Endothelial cell of hepatic sinusoid (primary cell): ENCODE measurements at regions not wholly inside any gene's neighbourhood (a gene's known extent, or its start where the extent isn't known, plus 50 kb on each side); places are given as distances from the start of the nearest gene placed in this dataset.

ENCODE experiments used
- in situ Hi-C: cut with HindIII; loops from 2 replicates; pipeline ENCODE4 v1.10.0; 2017; ENCODE audit warnings: low sequenced_read_pairs

DNA sequence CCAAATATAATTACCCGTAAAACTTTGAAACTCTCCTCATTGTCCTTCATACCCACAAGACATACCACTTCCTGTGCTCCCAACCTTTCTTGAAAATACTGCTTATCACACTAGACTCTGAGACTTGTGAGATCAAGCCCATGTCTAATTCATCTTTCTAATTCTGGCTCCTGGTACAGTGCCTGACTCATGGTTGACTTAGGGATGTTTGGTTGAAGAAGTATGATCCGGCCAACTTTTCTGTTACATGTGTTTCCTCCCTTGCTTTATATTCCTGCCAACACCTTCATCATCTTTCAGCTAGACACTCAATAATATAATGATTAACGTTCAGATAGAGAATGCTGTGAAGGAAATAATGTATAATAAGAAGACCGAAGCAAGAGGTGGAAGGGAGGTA, 58.2 kb downstream of the MEX3B start:
- in situ Hi-C loops = no loop called here

DNA sequence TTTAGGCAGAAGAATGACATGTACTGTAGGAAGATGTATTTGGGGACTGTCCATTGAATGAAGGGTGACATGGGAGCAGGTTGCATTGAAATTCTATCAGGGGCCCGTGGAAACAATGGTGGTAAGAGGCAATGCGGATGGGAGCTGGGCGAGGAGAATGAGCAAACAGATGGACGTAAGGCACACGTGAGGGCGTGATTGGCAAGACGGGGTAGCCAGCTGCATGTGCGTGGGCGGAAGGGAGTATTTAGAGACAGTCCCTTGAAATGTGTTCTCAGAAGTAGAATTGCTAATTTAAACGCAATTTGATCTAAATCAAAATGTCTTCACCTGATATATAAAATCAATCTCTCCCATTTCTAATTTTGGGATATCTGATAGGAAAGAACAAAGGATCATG, 62.3 kb downstream of the MEX3B start:
- in situ Hi-C loops = no loop called here

DNA sequence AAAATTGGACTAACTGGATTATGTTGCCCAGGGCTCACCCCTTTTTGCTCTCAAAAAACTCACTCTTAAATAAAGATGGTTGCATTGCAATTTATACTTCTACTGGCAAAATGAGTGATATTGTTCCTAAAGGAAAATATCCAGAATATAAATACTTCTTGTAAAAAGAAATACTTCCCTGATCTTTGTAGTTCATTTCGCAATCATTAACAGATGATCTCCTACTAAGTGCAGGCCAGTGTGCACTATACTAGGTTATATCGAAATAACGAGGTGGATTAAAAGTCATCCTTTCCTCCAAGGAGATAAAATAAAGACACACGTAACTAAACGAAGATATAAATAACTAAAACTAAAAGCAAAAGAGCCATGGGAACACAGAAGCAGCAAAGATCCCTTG, 63.0 kb downstream of the MEX3B start:
- in situ Hi-C loops = no loop called here

DNA sequence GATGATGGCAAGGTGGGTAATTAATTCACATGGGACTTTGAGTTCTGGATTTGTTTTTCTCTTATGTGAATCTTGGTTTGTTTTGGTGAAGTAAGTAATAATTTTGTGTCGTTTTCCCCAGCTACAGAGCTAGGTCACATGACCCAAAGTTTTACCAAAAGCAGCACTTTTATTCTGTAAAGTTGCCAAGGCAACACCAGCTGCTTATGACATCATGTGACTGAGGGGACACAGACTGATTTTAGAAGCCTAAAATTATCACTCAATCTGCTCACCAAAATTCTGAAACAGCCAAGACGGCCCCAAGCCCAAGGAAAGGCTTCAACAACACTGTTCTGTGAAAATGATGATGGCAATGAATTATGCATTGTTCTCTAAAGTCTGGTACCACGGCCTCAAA, 63.9 kb downstream of the MEX3B start:
- in situ Hi-C loops = no loop called here

DNA sequence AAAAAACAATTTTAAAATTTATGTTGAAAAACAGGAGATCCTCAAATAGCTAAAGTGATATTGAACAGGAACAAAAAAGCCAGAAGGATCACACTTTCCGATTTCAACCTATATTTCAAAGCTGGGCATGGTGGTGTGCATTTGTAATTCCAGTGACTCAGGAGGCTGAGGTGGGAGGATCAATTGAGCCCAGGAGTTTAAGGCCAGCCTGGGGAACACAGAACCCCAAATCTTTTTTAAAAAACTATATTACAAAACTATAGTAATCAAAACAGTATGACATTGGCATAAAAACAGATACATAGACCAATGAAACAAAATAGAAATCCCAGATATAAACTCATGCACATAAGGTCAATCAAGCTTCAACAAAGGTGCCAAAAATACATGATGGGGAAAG, 68.4 kb downstream of the MEX3B start:
- in situ Hi-C loops = no loop called here

DNA sequence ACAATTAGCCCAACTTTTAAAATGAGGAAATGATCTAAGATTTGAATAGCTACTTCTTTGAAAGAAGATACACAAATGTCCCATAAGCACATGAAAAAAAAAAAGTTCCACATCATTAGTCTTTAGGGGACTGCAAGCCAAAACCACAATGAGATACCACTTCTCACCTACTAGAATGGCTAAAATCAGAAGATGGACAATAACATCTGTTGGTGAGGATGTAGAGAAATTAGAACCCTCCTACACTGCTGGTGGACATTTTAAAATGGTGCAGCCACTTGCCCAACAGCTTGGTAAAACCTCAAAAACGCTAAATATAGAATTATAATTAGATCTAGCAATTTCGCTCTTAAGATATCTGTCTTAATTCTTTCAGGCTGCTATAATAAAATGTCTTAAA, 77.1 kb downstream of the MEX3B start:
- in situ Hi-C loops = loop anchor here (5.0 kb wide), 1 partner anchor 76 kb away; no protein-coding TSS in a partner anchor

DNA sequence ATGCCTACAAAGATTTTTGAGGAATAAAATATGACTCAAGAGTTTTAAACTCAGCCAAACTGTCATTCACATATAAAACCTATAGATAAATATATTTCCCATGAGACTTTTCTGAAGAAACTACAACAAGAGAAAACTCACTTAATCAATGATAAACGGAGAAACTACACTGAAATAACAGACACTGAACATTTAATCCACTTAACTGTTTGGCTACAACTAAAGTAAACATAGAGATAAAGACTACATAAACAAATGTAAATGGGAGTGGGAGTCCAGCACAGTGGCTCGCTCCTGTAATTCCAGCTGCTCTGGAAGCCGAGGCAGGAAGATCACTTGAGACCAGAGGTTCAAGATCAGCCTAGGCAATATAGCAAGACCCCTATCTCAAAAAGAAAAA, 79.2 kb downstream of the MEX3B start:
- in situ Hi-C loops = loop anchor here (5.0 kb wide), 1 partner anchor 74 kb away; no protein-coding TSS in a partner anchor

DNA sequence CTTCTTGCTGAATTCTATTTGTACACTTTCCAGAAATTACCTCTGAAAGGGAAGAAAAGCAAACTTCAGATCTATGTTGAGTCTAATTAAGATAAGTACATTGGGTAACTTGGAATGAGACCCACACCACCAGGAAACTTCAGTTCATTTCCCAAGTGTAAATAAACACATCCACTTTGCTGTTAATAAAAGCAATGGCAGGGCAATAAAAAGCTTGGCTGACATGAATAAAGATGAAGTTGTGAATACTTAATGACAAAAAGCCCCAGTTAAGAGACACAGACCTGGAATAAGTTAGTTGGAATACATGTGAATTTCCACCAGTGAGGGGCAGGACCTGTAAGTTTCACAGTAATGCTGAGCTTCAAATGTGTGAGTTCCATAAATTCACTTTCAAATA, 83.3 kb downstream of the MEX3B start:
- in situ Hi-C loops = no loop called here

DNA sequence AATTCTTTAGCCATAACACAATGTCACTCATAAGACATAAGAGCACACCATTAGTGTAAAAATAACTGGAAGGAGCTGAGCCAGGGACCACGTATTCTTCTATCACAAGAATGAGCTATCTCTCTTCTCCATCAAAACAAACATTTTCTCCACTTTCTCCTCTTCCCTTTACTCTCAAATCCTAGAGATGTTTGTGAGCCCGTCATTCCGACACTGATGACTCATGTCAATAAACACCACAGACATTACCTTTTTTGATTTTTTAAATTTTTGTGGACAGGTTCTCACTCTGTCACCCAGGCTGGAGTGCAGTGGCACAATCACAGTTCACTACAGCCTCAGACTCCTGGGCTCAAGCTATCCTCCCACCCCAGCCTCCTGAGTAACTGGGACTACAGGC, 86.6 kb downstream of the MEX3B start:
- in situ Hi-C loops = no loop called here

DNA sequence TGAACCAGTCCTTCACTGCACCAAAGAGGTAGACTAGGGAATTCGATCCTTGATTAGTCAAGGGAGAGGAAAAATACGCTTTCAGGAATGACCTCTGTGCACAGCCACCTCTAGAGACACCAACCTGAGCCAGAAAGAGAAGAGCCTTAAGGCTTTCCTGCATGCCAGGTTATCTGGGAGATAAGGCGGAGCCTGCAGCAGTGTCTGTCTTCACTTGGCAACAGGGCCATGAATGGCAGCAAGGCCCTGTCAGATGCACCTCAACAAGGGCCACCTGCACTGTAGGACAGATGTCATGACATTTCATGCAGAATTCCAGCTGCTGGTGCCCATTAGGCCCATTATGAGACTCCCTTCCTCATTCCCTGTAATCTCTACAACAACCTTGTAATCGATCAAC, 88.1 kb downstream of the MEX3B start:
- in situ Hi-C loops = no loop called here

DNA sequence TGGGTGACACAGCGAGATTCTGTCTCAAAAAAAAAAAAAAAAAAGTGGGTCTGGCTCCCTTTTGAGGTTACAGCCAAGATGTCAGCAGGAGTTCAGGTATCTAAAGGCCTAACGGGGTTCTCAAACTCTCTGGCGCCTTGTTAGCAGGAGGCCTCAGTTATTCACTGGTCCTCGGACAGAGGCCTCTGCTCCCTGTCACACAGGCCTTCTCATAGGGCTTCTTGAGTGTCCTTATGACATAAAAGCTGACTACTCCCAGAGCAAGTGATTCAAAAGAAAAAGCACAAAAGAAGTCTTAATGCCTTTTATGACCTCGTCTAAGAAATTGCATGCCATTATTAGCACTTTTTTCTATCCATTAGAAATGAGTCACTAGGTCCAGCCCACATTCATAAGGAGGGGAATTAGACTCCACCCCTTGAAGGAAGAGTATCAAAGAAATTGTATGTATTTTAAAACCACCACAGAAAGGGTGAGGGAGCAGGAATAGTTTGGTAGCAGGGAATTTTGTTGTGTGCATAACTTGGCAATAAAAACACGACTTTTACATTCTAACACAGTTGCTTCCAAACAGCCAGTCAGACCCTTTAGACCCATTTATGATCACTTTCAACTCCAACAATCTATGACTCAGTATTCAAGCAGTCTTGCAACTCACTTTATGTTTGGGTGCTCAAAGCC, 90.3 kb downstream of the MEX3B start:
- in situ Hi-C loops = no loop called here

DNA sequence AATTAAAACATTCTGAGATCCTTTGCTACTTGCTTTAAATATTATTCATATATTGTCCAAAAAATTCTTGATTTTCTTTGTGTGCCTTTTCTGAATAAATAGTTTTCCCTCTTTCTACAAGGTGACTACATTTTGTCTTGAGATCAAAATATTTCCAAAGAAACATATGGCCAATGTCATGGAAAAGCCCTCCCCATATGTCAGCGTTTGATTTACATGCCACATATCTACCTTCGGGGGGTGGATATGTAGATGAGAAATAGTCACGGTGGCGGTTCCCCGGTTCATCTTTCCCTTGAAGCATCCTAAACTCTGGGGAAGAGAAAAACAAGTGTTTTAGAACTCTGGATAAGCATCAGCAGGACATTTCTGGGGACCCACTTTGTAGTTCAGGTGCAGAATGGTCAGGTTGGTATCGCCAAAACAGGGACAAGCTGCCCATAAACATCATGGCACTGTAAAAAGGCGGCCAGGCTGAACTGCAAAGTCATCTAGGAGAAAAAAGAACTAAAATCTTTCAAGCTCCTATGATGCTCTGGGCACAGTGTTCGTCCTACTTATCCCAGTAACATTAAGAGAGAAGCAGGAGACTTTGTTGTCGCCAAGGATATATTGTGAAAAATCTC, 91.5 kb downstream of the MEX3B start:
- in situ Hi-C loops = no loop called here

DNA sequence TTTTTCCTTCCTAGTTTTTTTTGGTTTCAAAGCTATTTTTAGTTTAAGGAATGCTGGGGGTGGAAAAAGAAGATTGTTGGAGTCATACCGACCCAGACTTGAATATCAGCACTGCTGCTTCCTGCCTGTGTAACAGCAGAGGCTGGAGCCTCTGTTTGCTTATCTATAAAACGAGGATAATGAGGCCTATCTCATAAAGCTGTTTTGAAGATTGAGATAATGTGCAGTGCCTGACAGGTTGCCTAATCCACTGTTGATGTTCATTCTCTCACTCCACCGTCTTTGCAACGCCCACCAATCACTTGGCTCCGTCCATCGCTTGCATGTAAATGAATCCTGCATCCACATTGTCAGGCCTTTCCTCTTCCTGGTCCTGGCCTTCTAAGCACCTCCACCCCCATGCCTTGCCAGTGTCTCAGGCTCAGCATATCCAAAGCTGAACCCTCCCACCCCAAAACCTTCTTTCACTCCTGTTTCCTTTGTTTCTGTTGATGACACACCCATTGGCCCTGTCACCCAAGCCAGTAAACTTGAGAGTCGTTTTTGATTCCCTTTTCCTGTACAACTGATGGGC, 94.9 kb downstream of the MEX3B start:
- in situ Hi-C loops = no loop called here

DNA sequence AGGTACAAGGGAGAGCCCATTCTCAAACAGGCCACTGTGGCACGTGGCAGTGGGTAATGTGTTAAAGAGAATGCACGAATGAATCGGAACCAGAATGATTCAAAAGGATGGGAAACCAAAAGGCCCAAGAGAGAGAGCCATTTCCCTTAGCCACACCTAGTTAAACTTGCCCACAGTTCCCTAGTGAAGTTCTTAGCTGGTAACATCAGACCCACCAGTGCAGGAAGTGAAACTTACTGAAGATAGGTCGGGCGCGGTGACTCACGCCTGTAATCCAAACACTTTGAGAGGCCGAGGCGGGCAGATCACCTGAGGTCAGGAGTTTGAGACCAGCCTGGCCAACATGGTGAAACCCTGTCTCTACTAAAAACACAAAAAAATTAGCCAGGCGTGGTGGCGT, 97.1 kb downstream of the MEX3B start:
- in situ Hi-C loops = no loop called here

DNA sequence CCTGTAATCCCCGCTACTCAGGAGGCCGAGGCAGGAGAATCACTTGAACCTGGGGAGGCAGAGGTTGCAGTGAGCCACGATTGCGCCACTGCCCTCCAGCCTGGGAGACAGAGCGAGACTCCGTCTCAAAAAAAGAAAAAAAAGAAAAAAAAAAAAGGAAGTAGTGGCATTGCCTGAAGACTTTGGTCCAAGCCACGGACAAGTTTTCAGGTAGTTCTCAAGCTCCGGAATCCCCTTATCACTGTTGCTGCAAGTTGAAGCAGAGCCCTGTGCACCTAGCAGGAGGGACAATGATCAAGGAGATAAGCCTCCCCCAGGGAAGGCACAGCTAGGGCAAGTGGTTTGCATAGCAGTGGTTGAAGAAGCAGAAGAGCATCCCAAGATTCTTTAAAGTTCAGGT, 97.6 kb downstream of the MEX3B start:
- in situ Hi-C loops = no loop called here

DNA sequence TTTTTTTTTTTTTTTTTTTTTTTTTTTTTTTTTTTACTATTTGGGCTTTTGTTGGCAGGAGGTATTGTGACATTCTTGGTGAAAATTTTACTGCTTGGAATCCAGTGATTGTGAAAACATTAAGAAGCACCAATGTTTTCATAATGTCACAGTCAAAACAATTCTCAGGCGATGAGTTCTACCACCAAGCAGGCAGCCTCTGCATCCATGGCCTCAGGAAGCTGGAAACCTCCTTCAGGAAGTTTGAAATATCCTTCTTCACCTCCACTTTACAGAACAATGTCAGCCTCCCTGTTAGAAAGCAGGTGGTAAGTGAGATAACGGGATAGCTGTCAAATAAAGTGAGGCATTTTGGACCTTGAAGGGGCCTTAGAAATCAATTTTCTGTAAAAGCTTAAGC, 98.3 kb downstream of the MEX3B start:
- in situ Hi-C loops = no loop called here

DNA sequence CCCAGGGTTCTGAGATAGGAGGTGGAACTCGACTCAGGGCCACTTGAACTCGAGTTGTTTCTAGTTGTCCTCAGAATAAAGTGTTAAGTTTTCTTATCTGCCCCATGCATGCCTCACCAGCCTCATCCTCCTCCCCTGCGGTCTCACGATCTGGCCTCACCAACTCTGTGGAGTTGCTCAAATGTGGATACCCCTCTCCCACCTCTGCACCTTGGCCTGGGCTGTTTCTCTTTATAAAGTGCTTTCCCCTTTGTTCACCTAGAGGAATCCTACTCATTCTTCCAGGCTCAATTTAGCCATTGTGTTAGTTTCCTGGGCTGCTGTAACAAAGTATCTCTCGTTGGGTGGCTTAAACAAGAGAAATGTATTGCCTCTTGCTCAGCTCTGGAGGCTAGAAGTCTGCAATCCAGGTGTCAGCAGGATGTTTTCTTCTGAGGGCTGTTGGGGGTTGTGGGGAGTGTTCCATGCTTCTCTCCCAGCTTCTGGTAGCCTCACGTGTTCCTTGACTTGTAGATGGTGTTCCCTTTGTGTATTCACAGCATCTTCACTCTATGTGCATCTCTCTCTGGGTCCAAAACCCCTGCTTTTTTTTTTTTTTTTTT, 100.7 kb downstream of the MEX3B start:
- in situ Hi-C loops = no loop called here

DNA sequence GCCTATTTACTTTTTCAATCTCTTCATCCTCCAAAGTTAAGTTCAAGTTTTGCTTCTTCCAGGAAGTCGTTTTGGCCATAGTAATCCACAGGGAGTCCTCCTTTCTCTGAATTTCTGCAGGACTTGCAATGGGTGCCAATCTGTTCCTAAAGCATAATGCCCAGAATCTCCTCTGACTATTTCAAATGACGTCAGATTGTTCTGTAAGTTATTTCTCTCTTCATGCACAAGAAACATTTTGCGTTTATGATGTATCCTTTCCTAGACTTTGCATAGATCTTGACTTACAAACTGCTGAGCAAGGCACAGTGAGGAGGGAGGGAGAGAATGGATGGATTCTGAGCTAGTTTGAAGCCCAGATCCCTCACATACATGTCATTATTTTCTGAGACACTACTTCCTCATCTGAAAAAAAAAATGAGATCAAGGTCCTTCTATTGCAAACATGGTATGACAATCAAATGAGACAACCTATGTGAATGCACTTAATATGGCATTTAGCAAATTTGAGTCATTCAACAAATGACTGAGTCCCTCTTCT, 103.1 kb downstream of the MEX3B start:
- in situ Hi-C loops = no loop called here

DNA sequence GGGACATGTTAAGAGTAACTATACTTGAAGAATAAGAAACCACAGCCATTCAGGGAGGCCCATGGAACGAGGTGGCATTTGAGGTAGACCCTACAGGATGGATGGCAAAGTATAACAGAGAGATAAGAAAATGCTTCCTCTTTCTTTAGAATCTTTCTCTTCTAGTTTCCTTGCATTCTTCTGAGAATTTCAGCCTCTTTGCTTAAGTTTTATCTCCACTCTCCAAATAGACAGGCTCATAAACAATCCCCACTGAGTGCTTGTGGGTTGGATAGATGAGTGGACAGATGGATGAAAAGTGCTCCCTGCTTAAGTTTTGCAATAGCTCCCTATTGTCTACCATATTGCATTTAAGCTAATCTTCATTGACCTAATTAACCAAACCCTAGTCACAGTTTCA, 103.7 kb downstream of the MEX3B start:
- in situ Hi-C loops = no loop called here

DNA sequence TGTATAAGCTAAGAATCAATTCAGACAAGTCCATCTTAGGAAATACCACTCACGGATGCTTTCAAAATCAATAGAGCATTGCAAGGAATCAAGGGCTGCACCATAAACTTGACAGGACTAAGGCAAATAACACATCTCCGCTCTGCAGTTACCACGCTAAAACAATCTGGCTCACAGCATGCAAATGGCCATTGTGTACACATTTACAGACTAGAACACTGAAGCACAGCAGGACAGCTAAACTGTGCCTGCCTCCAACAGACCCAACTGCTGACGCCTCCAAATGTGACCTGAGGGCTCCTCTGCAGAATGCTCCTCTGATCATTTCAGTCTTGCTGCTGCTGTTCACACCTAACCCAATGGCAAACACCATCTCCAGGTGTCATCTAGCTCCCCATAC, 104.3 kb downstream of the MEX3B start:
- in situ Hi-C loops = no loop called here

DNA sequence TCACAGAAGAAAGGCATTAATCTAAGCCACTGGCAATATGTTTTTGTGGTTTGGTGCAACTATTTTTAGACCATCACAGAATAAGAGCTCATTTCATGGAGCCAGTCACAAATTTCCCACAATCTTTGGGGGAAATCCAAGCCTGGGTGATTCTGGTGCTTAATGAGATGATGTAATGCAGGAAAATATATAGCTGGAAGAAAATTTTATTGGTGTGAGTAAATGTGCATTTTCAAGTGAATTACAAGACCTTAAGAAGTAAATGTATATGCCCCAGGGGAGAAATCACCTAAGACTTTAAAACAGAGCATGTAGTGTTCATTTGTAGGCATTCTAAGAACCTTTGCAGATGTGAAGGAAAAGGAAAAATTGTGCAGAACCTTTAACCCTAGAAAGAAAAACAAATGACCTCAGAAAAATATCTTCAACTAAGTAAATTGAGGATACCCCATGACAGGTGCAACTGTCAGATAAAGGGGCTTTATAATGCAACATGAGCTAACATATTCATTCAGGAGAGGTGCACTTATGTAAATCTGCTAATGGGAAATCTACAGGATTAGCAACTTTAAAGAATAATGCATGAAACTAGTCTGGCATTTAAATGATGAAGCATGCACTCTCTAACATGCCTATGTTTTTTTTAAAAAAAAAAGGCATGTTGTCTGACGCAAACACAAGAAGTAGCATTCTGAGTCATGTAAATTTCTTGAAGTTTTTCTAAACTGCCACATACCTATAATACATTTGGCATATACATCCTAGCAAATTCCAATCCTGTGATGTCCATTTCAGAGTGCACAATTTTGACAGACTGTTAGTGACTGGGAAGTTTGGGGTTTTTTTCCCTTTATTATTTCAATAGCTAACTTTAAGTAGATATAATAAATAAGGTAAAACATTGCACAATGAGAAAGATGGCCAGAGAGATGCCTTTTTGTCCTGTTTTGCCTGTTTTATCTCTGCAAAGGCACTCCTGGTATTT, 105.1 kb downstream of the MEX3B start:
- in situ Hi-C loops = no loop called here
